Progenitor cell of endocrine pancreas (in vitro differentiated cells): ENCODE measurements at regions not wholly inside any gene's neighbourhood (a gene's known extent, or its start where the extent isn't known, plus 50 kb on each side); places are given as distances from the start of the nearest gene placed in this dataset.

Source experiments
- DNase-seq: peaks from one replicate; pipeline ENCODE4 v3.0.0; 2021; ENCODE audit warnings: low spot score; ENCODE audit not compliant: unreplicated experiment
- H3K27ac Mint-ChIP-seq: 2 replicates; pipeline ENCODE4 v1.8.0; 2021; ENCODE audit warnings: mild to moderate bottlenecking, moderate library complexity, mixed read lengths
- H3K27me3 Mint-ChIP-seq: 2 replicates; pipeline ENCODE4 v1.8.0; 2021; ENCODE audit warnings: mixed read lengths
- H3K36me3 Mint-ChIP-seq: 2 replicates; pipeline ENCODE4 v1.8.0; 2022; ENCODE audit warnings: mixed read lengths; ENCODE audit not compliant: insufficient read depth
- H3K4me1 Mint-ChIP-seq: 2 replicates; pipeline ENCODE4 v1.8.0; 2021; ENCODE audit warnings: low read depth, mixed read lengths
- H3K4me3 Mint-ChIP-seq: 2 replicates; pipeline ENCODE4 v1.8.0; 2021; ENCODE audit warnings: low read depth, mild to moderate bottlenecking, moderate library complexity, mixed read lengths
- H3K9me3 Mint-ChIP-seq: 2 replicates; pipeline ENCODE4 v1.8.0; 2021; ENCODE audit warnings: low read depth, mixed read lengths
- TF ChIP-seq, protein P1 (sequence below): fragments of 200-600 bp; sonication (generic); IDR thresholded peaks from one replicate; pipeline ENCODE4 v1.5.0; 2021; ENCODE audit warnings: antibody characterized with exemption, mild to moderate bottlenecking; ENCODE audit not compliant: unreplicated experiment

DNA sequence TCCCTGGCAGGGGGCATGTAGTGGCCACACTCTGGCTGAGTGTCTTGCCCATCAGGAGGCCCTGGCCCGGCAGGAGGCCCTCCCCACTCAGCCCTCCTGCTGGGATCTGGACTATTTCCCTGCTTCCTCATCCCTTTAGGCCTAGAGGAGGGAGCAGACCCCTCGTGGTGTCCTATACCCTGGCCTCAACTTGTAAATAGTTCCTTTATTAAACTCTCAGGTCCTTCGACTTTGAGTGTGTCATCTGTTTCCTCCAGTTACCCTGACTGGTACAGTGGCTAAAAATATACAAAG is 166.7 kb upstream of the GLI2 start:
- Mint-ChIP-seq H3K9me3 (no peaks in the 10 kb centered on the region), H3K27me3 (peaks cover 46% of the 10 kb centered on the region), H3K27ac (no peak overlapping the region), H3K4me1 (peaks cover 35% of the 10 kb centered on the region), H3K36me3 (no peaks in the 10 kb centered on the region), H3K4me3 (no peak overlapping the region)
- TF ChIP-seq, protein P1, sequence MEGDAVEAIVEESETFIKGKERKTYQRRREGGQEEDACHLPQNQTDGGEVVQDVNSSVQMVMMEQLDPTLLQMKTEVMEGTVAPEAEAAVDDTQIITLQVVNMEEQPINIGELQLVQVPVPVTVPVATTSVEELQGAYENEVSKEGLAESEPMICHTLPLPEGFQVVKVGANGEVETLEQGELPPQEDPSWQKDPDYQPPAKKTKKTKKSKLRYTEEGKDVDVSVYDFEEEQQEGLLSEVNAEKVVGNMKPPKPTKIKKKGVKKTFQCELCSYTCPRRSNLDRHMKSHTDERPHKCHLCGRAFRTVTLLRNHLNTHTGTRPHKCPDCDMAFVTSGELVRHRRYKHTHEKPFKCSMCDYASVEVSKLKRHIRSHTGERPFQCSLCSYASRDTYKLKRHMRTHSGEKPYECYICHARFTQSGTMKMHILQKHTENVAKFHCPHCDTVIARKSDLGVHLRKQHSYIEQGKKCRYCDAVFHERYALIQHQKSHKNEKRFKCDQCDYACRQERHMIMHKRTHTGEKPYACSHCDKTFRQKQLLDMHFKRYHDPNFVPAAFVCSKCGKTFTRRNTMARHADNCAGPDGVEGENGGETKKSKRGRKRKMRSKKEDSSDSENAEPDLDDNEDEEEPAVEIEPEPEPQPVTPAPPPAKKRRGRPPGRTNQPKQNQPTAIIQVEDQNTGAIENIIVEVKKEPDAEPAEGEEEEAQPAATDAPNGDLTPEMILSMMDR: no peak
- DNase-seq: no peak

DNA sequence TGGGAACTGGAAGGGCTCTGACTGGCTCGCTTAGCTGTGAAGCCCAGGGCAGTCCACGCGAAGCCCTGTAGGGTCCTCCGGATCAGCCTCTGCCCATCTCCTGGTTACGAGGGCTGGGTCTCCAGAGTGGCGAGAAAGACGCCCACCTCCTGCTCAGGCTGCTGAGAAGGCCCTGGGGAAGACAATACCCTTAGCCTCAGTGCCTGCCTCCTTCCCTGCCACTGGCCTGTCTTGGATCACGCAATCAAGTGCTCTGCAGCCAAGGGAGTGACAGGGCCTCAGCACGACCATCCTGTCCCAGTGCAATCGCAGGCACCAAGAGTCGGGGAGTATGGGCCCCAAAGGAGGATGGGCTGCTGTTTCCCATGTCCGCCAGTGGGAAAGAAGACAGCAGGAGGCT is 165.7 kb upstream of the GLI2 start:
- no peak overlapping the region for H3K27ac Mint-ChIP-seq
- no peak overlapping the region for H3K4me3 Mint-ChIP-seq
- no peaks in the 10 kb centered on the region for H3K9me3 Mint-ChIP-seq
- DNase-seq: no peak
- H3K27me3 Mint-ChIP-seq: peaks cover 54% of the 10 kb centered on the region
- no peaks in the 10 kb centered on the region for H3K36me3 Mint-ChIP-seq
- H3K4me1 Mint-ChIP-seq: peaks cover 27% of the 10 kb centered on the region
- TF ChIP-seq, protein P1: no peak

DNA sequence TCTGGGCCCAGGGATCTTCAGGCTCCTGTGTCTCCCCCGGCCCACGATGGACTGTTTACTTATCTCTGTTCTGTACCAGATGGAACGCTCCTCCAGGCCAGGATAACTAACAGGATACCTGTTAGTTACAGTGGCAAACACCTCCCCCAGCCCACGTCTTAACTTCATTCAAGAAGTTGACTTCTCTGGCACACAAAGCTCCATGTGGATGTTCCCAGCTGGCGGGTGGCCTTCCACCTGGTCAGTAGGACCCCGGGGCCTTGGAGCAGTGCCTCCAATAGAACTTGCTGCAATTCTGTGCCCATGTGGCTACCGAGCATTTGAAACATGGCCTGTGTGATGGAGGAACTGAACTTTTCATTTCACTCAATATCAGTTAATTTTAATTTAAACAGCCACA is 165.1 kb upstream of the GLI2 start:
- Mint-ChIP-seq H3K4me3 (no peak overlapping the region), H3K27me3 (peaks cover 57% of the 10 kb centered on the region), H3K27ac (no peak overlapping the region), H3K9me3 (no peaks in the 10 kb centered on the region), H3K36me3 (no peaks in the 10 kb centered on the region), H3K4me1 (peaks cover 23% of the 10 kb centered on the region)
- no peak for DNase-seq
- TF ChIP-seq, protein P1: no peak

DNA sequence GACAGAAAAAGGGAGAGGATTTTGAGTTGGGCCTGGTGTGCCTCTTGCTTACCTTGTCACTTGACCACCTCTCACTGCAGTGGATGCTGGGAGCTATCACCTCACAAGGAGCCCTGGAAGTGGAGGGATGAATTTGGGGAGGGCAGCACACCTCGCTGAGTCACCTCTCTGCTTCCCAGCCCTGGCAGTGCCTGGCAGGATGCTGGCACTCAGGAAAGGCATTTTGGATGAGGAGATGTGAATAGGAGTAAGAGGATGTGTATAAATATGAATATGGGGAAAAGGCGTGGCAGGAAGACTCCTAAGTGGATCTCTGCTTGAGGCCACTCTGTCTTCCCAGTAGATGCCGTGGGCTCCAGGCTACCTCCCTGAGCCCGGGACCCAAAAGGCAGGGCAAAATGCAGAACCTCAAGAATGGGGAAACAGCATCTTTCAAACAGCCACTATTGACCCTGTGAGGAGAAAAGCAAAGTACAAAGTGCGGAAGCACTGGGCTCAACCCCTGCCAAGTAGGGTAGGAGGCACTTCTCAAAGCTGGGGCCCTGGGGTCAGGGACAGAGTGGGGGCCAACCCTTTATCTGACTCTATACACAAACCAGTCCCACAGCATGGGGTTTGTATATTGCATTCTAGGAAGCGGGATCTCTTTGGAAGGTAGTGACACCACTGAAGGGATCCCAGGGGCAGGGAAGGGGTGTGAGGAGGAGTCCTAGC is 164.5 kb upstream of the GLI2 start:
- TF ChIP-seq, protein P1: no peak
- H3K27ac Mint-ChIP-seq: no peak overlapping the region
- no peak overlapping the region for H3K4me3 Mint-ChIP-seq
- no peak for DNase-seq
- no peaks in the 10 kb centered on the region for H3K36me3 Mint-ChIP-seq
- H3K27me3 Mint-ChIP-seq: peaks cover 62% of the 10 kb centered on the region
- no peaks in the 10 kb centered on the region for H3K9me3 Mint-ChIP-seq
- H3K4me1 Mint-ChIP-seq: peaks cover 17% of the 10 kb centered on the region

DNA sequence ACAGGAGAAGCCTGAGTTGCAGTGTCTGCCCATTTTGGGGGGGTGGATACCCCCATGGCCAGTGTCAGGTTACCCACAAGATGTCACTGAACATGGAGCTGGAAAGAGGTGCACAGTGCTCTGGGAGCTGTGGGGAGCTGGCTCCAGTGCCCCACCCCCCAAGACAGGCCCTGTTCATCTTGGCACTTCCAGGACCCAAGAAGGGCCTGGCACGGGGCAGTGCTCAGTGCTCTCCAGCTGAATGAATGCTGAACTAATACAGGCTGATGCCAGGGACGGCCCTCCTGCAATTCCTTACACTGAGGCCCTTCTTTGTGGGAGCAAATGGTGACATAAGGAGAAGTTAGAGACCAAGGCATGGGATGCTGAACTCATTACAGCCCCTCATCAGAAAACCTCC is 163.4 kb upstream of the GLI2 start:
- Mint-ChIP-seq H3K4me1 (peaks cover 7% of the 10 kb centered on the region), H3K27me3 (peaks cover 65% of the 10 kb centered on the region), H3K4me3 (no peak overlapping the region), H3K27ac (no peak overlapping the region), H3K36me3 (no peaks in the 10 kb centered on the region), H3K9me3 (no peaks in the 10 kb centered on the region)
- DNase-seq: no peak
- TF ChIP-seq, protein P1: no peak
